Neural progenitor cell (in vitro differentiated cells): ENCODE measurements at regions not wholly inside any gene's neighbourhood (a gene's known extent, or its start where the extent isn't known, plus 50 kb on each side); places are given as distances from the start of the nearest gene placed in this dataset.

Experiments
- EZH2 ChIP-seq: fragments of 200-600 bp; sonication (generic); IDR thresholded peaks from 2 replicates; pipeline ENCODE4 v1.6.1; 2017; ENCODE audit warnings: antibody characterized with exemption, mild to moderate bottlenecking, moderate library complexity
- EZH2phosphoT487 ChIP-seq: fragments of 200-600 bp; sonication (generic); IDR thresholded peaks from 2 replicates; pipeline ENCODE4 v1.6.1; 2017; ENCODE audit warnings: antibody characterized with exemption
- TF ChIP-seq, protein P1 (sequence below): fragments of 200-600 bp; sonication (generic); IDR thresholded peaks from 2 replicates; pipeline ENCODE4 v1.5.1; 2017; ENCODE audit warnings: antibody characterized with exemption, mild to moderate bottlenecking

GRCh38 chr4:108249397-108249796, 80.7 kb upstream of the LEF1 start:
- TF ChIP-seq, protein P1, sequence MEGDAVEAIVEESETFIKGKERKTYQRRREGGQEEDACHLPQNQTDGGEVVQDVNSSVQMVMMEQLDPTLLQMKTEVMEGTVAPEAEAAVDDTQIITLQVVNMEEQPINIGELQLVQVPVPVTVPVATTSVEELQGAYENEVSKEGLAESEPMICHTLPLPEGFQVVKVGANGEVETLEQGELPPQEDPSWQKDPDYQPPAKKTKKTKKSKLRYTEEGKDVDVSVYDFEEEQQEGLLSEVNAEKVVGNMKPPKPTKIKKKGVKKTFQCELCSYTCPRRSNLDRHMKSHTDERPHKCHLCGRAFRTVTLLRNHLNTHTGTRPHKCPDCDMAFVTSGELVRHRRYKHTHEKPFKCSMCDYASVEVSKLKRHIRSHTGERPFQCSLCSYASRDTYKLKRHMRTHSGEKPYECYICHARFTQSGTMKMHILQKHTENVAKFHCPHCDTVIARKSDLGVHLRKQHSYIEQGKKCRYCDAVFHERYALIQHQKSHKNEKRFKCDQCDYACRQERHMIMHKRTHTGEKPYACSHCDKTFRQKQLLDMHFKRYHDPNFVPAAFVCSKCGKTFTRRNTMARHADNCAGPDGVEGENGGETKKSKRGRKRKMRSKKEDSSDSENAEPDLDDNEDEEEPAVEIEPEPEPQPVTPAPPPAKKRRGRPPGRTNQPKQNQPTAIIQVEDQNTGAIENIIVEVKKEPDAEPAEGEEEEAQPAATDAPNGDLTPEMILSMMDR = no peak
- TF ChIP-seq EZH2 (no peak), EZH2phosphoT487 (no peak)
